ENCODE measurements at regions not wholly inside any gene's neighbourhood (a gene's known extent, or its start where the extent isn't known, plus 50 kb on each side); places are given as distances from the start of the nearest gene placed in this dataset.

- no peak overlapping the region for H3K4me2 ChIP-seq (ENCODE audit: control insufficient read depth, extremely low read depth, insufficient read depth, low read depth, low read length)
- no peaks in the 10 kb centered on the region for H3K4me1 ChIP-seq (ENCODE audit: control insufficient read depth, extremely low read depth, insufficient read depth, low read length)
- no peak overlapping the region for H3K9ac ChIP-seq (ENCODE audit: control insufficient read depth, extremely low read depth, insufficient read depth, low read length)
- dilution Hi-C loops (cut with MboI; ENCODE audit: extremely low pct_ligation_motif_present, low sequenced_read_pairs): no loop called here
- H3K4me3 ChIP-seq (ENCODE audit: control insufficient read depth in 2 of 3, extremely low read depth in 1 of 3, insufficient read depth in 2 of 3, low read depth in 1 of 3, low read length in 3 of 3): no peak overlapping the region
- H2AFZ ChIP-seq (ENCODE audit: control insufficient read depth, low read length): no peak overlapping the region
- peaks cover 2% of the 10 kb centered on the region for H3K27me3 ChIP-seq (ENCODE audit: control insufficient read depth, extremely low read depth, insufficient read depth, low read length)
- TF ChIP-seq EZH2 (IDR thresholded peaks at IDR 0.05; ENCODE audit: low read length): no peak
- TF ChIP-seq, protein P1, sequence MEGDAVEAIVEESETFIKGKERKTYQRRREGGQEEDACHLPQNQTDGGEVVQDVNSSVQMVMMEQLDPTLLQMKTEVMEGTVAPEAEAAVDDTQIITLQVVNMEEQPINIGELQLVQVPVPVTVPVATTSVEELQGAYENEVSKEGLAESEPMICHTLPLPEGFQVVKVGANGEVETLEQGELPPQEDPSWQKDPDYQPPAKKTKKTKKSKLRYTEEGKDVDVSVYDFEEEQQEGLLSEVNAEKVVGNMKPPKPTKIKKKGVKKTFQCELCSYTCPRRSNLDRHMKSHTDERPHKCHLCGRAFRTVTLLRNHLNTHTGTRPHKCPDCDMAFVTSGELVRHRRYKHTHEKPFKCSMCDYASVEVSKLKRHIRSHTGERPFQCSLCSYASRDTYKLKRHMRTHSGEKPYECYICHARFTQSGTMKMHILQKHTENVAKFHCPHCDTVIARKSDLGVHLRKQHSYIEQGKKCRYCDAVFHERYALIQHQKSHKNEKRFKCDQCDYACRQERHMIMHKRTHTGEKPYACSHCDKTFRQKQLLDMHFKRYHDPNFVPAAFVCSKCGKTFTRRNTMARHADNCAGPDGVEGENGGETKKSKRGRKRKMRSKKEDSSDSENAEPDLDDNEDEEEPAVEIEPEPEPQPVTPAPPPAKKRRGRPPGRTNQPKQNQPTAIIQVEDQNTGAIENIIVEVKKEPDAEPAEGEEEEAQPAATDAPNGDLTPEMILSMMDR (optimal IDR thresholded peaks at IDR 0.05 in 1 of 3, IDR thresholded peaks at IDR 0.05 in 1 of 3, conservative IDR thresholded peaks at IDR 0.05 in 1 of 3; ENCODE audit: extremely low read depth in 1 of 3, insufficient read depth in 2 of 3, low read length in 3 of 3): no peak
- no peaks in the 10 kb centered on the region for H3K36me3 ChIP-seq (ENCODE audit: control insufficient read depth in 2 of 2, extremely low read depth in 1 of 2, insufficient read depth in 2 of 2, low read length in 2 of 2)
- H3K27ac ChIP-seq (ENCODE audit: control insufficient read depth, insufficient read depth, low read length): no peak overlapping the region
- no peaks in the 10 kb centered on the region for H3K9me3 ChIP-seq (ENCODE audit: control insufficient read depth, low read depth, low read length)
- FAIRE-seq: no peak
- H3K9me1 ChIP-seq (ENCODE audit: control insufficient read depth, extremely low read depth, insufficient read depth, low read length): no peaks in the 10 kb centered on the region
- H3K79me2 ChIP-seq (ENCODE audit: control insufficient read depth, insufficient read depth, low read length): no peaks in the 10 kb centered on the region
- DNase-seq (ENCODE audit: low read depth, low spot score): no peak
- H4K20me1 ChIP-seq (ENCODE audit: control insufficient read depth, extremely low read depth, insufficient read depth, low read length): no peaks in the 10 kb centered on the region
Observed at GRCh38 chr5:116747881-116748280, 173.3 kb upstream of the SEMA6A start.

DNA sequence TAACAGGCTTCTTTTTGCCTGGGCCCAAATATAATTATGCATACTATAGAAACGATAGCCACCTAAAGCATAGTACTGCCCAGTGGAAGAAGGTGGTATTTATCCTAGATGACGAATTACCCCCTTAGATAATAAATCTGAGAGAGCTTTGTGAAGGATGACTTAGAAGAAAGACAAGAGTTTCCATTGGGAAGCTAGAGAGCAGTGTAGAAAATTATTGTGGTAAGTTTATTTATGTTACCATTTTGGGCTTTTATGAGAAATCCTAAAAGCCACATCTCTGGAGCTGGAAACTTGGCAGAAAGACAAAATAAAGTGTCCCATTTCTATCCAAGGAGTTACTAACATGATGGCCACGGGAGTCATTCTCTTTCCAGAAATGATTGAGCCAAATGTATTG, 172.0 kb upstream of the SEMA6A start:
- peaks cover 2% of the 10 kb centered on the region for H3K27me3 ChIP-seq (ENCODE audit: control insufficient read depth, extremely low read depth, insufficient read depth, low read length)
- no peak overlapping the region for H3K4me2 ChIP-seq (ENCODE audit: control insufficient read depth, extremely low read depth, insufficient read depth, low read depth, low read length)
- TF ChIP-seq, protein P1 (optimal IDR thresholded peaks at IDR 0.05 in 1 of 3, IDR thresholded peaks at IDR 0.05 in 1 of 3, conservative IDR thresholded peaks at IDR 0.05 in 1 of 3; ENCODE audit: extremely low read depth in 1 of 3, insufficient read depth in 2 of 3, low read length in 3 of 3): no peak
- no peak for TF ChIP-seq EZH2 (IDR thresholded peaks at IDR 0.05; ENCODE audit: low read length)
- H3K27ac ChIP-seq (ENCODE audit: control insufficient read depth, insufficient read depth, low read length): no peak overlapping the region
- dilution Hi-C loops (cut with MboI; ENCODE audit: extremely low pct_ligation_motif_present, low sequenced_read_pairs): no loop called here
- no peaks in the 10 kb centered on the region for H3K36me3 ChIP-seq (ENCODE audit: control insufficient read depth in 2 of 2, extremely low read depth in 1 of 2, insufficient read depth in 2 of 2, low read length in 2 of 2)
- DNase-seq (ENCODE audit: low read depth, low spot score) (no peak), FAIRE-seq (no peak)
- H3K79me2 ChIP-seq (ENCODE audit: control insufficient read depth, insufficient read depth, low read length): no peaks in the 10 kb centered on the region
- no peak overlapping the region for H2AFZ ChIP-seq (ENCODE audit: control insufficient read depth, low read length)
- H4K20me1 ChIP-seq (ENCODE audit: control insufficient read depth, extremely low read depth, insufficient read depth, low read length): no peaks in the 10 kb centered on the region
- no peak overlapping the region for H3K9ac ChIP-seq (ENCODE audit: control insufficient read depth, extremely low read depth, insufficient read depth, low read length)
- H3K4me1 ChIP-seq (ENCODE audit: control insufficient read depth, extremely low read depth, insufficient read depth, low read length): no peaks in the 10 kb centered on the region
- no peak overlapping the region for H3K4me3 ChIP-seq (ENCODE audit: control insufficient read depth in 2 of 3, extremely low read depth in 1 of 3, insufficient read depth in 2 of 3, low read depth in 1 of 3, low read length in 3 of 3)
- no peaks in the 10 kb centered on the region for H3K9me3 ChIP-seq (ENCODE audit: control insufficient read depth, low read depth, low read length)
- H3K9me1 ChIP-seq (ENCODE audit: control insufficient read depth, extremely low read depth, insufficient read depth, low read length): no peaks in the 10 kb centered on the region

All from keratinocyte (primary cell).